ENCODE measurements at regions not wholly inside any gene's neighbourhood (a gene's known extent, or its start where the extent isn't known, plus 50 kb on each side); places are given as distances from the start of the nearest gene placed in this dataset.

- no peak for TF ChIP-seq CTCF (IDR thresholded peaks at IDR 0.05; ENCODE audit: control insufficient read depth, extremely low read depth, insufficient read depth)
- DNase-seq (ENCODE audit: low read depth), result no peak
- no peak overlapping the region for H3K4me3 ChIP-seq (ENCODE audit: low read depth, low read length)
Measured at GRCh38 chr2:56682397-56682760, 498.6 kb downstream of the CCDC85A start.

- no peak for TF ChIP-seq CTCF (IDR thresholded peaks at IDR 0.05; ENCODE audit: control insufficient read depth, extremely low read depth, insufficient read depth)
- DNase-seq (ENCODE audit: low read depth), result no peak
- H3K4me3 ChIP-seq (ENCODE audit: low read depth, low read length), result no peak overlapping the region
Measured at GRCh38 chr2:56684327-56684726, 500.5 kb downstream of the CCDC85A start.

GRCh38 chr2:56685205-56685604 lies 501.4 kb downstream of the CCDC85A start:
- H3K4me3 ChIP-seq (ENCODE audit: low read depth, low read length), result no peak overlapping the region
- DNase-seq (ENCODE audit: low read depth), result no peak
- TF ChIP-seq CTCF (IDR thresholded peaks at IDR 0.05; ENCODE audit: control insufficient read depth, extremely low read depth, insufficient read depth), result no peak

DNA sequence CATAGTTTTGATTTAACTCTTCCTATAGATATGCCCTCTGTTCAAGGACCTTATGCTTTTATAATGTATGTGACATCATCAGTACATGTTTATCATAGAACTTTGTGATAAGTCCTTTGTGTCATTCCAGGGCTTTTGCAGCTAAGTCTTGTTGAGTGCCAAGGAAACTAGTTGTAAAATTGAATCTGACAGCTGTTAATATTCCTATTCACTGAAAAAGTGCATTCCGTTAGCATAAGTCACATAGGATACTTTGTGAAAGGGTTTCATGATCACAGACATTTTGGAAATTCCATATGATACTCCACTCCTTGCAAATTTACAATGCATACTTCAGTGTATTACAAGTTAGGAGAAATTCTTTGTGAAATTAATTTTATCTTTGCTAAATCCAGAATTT lies 503.4 kb downstream of the CCDC85A start:
- H3K4me3 ChIP-seq (ENCODE audit: low read depth, low read length), result no peak overlapping the region
- no peak for TF ChIP-seq CTCF (IDR thresholded peaks at IDR 0.05; ENCODE audit: control insufficient read depth, extremely low read depth, insufficient read depth)
- DNase-seq (ENCODE audit: low read depth), result no peak

- TF ChIP-seq CTCF (IDR thresholded peaks at IDR 0.05; ENCODE audit: control insufficient read depth, extremely low read depth, insufficient read depth), result no peak
- no peak overlapping the region for H3K4me3 ChIP-seq (ENCODE audit: low read depth, low read length)
- no peak for DNase-seq (ENCODE audit: low read depth)
Measured at GRCh38 chr2:56688661-56689060, 504.9 kb downstream of the CCDC85A start.

- H3K4me3 ChIP-seq (ENCODE audit: low read depth, low read length), result no peak overlapping the region
- TF ChIP-seq CTCF (IDR thresholded peaks at IDR 0.05; ENCODE audit: control insufficient read depth, extremely low read depth, insufficient read depth), result no peak
- DNase-seq (ENCODE audit: low read depth), result no peak
Measured at GRCh38 chr2:56693501-56693900, 509.7 kb downstream of the CCDC85A start.

- DNase-seq (ENCODE audit: low read depth), result no peak
- H3K4me3 ChIP-seq (ENCODE audit: low read depth, low read length), result no peak overlapping the region
- TF ChIP-seq CTCF (IDR thresholded peaks at IDR 0.05; ENCODE audit: control insufficient read depth, extremely low read depth, insufficient read depth), result no peak
Measured at GRCh38 chr2:56703001-56703400, 519.2 kb downstream of the CCDC85A start.
